Activated naive CD8-positive, alpha-beta T cell treated with anti-CD3 and anti-CD28 coated beads, Interleukin-2, amount 50 U/mL, for 24 hours (primary cell): ENCODE measurements at regions not wholly inside any gene's neighbourhood (a gene's known extent, or its start where the extent isn't known, plus 50 kb on each side); places are given as distances from the start of the nearest gene placed in this dataset.
A peak's percentile ranks its signal among the peaks of the same experiment; 100 is the strongest.

Source experiments
- ATAC-seq: fragments of 150-1000 bp; cut with Tn5 transposase; one replicate; pipeline ENCODE4 v1.10.0; 2021
- DNase-seq: peaks from one replicate; pipeline ENCODE4 v3.0.0; 2021
- H3K27ac Mint-ChIP-seq: one replicate; pipeline ENCODE4 v1.8.0; 2021; ENCODE audit warnings: mild to moderate bottlenecking, mixed read lengths
- H3K27me3 Mint-ChIP-seq: one replicate; pipeline ENCODE4 v1.8.0; 2021; ENCODE audit warnings: mixed read lengths
- H3K36me3 Mint-ChIP-seq: one replicate; pipeline ENCODE4 v1.8.0; 2021; ENCODE audit warnings: low read depth, mixed read lengths
- H3K4me1 Mint-ChIP-seq: one replicate; pipeline ENCODE4 v1.8.0; 2021; ENCODE audit warnings: mixed read lengths
- H3K4me3 Mint-ChIP-seq: one replicate; pipeline ENCODE4 v1.8.0; 2021; ENCODE audit warnings: mild to moderate bottlenecking, moderate library complexity, mixed read lengths
- H3K9me3 Mint-ChIP-seq: one replicate; pipeline ENCODE4 v1.8.0; 2021; ENCODE audit warnings: mixed read lengths

GRCh38 chr5:77849308-77849900, 73.3 kb upstream of the TBCA start:
- H3K27me3 Mint-ChIP-seq, result peaks cover 18% of the 10 kb centered on the region

GRCh38 chr5:77847814-77848290, 71.7 kb upstream of the TBCA start:
- peaks cover 18% of the 10 kb centered on the region for H3K4me1 Mint-ChIP-seq
- DNase-seq, result no peak
- no peak overlapping the region for H3K4me3 Mint-ChIP-seq
- no peak for ATAC-seq
- no peaks in the 10 kb centered on the region for H3K9me3 Mint-ChIP-seq
- peaks cover 29% of the 10 kb centered on the region for H3K27me3 Mint-ChIP-seq
- H3K36me3 Mint-ChIP-seq, result no peaks in the 10 kb centered on the region
- H3K27ac Mint-ChIP-seq, result no peak overlapping the region

More at GRCh38 chr5:77849308-77849900, 73.3 kb upstream of the TBCA start:
- Mint-ChIP-seq H3K4me1 (peaks cover 22% of the 10 kb centered on the region), H3K4me3 (no peak overlapping the region), H3K36me3 (no peaks in the 10 kb centered on the region), H3K27ac (no peak overlapping the region), H3K9me3 (no peaks in the 10 kb centered on the region)
- ATAC-seq, result no peak
- no peak for DNase-seq

- no peak overlapping the region for H3K4me3 Mint-ChIP-seq
- peaks cover 10% of the 10 kb centered on the region for H3K4me1 Mint-ChIP-seq
- ATAC-seq (no peak), DNase-seq (no peak)
- H3K36me3 Mint-ChIP-seq, result no peaks in the 10 kb centered on the region
- no peak overlapping the region for H3K27ac Mint-ChIP-seq
- H3K27me3 Mint-ChIP-seq, result peaks cover 34% of the 10 kb centered on the region
- H3K9me3 Mint-ChIP-seq, result no peaks in the 10 kb centered on the region
Observed at GRCh38 chr5:77847129-77847460, 71.0 kb upstream of the TBCA start.

GRCh38 chr5:77846422-77847128, 70.4 kb upstream of the TBCA start:
- no peak overlapping the region for H3K4me3 Mint-ChIP-seq
- H3K27ac Mint-ChIP-seq, result no peak overlapping the region
- no peaks in the 10 kb centered on the region for H3K36me3 Mint-ChIP-seq
- peaks cover 40% of the 10 kb centered on the region for H3K27me3 Mint-ChIP-seq
- no peak for DNase-seq
- peaks cover 10% of the 10 kb centered on the region for H3K4me1 Mint-ChIP-seq
- H3K9me3 Mint-ChIP-seq, result no peaks in the 10 kb centered on the region
- ATAC-seq, result no peak

- ATAC-seq (no peak), DNase-seq (no peak)
- Mint-ChIP-seq H3K4me1 (peaks cover 7% of the 10 kb centered on the region), H3K27me3 (peaks cover 46% of the 10 kb centered on the region), H3K36me3 (no peaks in the 10 kb centered on the region), H3K9me3 (no peaks in the 10 kb centered on the region), H3K27ac (no peak overlapping the region), H3K4me3 (no peak overlapping the region)
Observed at GRCh38 chr5:77845324-77845646, 69.1 kb upstream of the TBCA start.

- no peak for ATAC-seq
- no peaks in the 10 kb centered on the region for H3K36me3 Mint-ChIP-seq
- H3K9me3 Mint-ChIP-seq, result no peaks in the 10 kb centered on the region
- H3K4me3 Mint-ChIP-seq, result peak overlapping the region; percentile 56
- peaks cover 7% of the 10 kb centered on the region for H3K4me1 Mint-ChIP-seq
- no peak overlapping the region for H3K27ac Mint-ChIP-seq
- H3K27me3 Mint-ChIP-seq, result peaks cover 46% of the 10 kb centered on the region
- DNase-seq, result no peak
Observed at GRCh38 chr5:77844623-77845323, 68.6 kb upstream of the TBCA start.

- Mint-ChIP-seq H3K4me3 (peak overlapping the region; percentile 56), H3K27ac (no peak overlapping the region), H3K36me3 (no peaks in the 10 kb centered on the region), H3K9me3 (no peaks in the 10 kb centered on the region), H3K27me3 (peaks cover 46% of the 10 kb centered on the region), H3K4me1 (peaks cover 7% of the 10 kb centered on the region)
- ATAC-seq (no peak), DNase-seq (no peak)
Observed at GRCh38 chr5:77844373-77844622, 68.2 kb upstream of the TBCA start.

GRCh38 chr5:77843570-77844372, 67.6 kb upstream of the TBCA start:
- Mint-ChIP-seq H3K36me3 (no peaks in the 10 kb centered on the region), H3K27ac (no peak overlapping the region), H3K27me3 (peaks cover 50% of the 10 kb centered on the region), H3K4me3 (peak overlapping the region; percentile 56), H3K9me3 (no peaks in the 10 kb centered on the region), H3K4me1 (peaks cover 7% of the 10 kb centered on the region)
- ATAC-seq (no peak), DNase-seq (no peak)

GRCh38 chr5:77842243-77842642, 66.1 kb upstream of the TBCA start:
- Mint-ChIP-seq H3K4me1 (peaks cover 7% of the 10 kb centered on the region), H3K4me3 (no peak overlapping the region), H3K27me3 (peaks cover 51% of the 10 kb centered on the region), H3K9me3 (no peaks in the 10 kb centered on the region), H3K27ac (no peak overlapping the region), H3K36me3 (no peaks in the 10 kb centered on the region)
- ATAC-seq (no peak), DNase-seq (no peak)

- Mint-ChIP-seq H3K27ac (no peak overlapping the region), H3K27me3 (peaks cover 49% of the 10 kb centered on the region), H3K4me1 (peaks cover 7% of the 10 kb centered on the region), H3K36me3 (no peaks in the 10 kb centered on the region), H3K9me3 (no peaks in the 10 kb centered on the region), H3K4me3 (no peak overlapping the region)
- no peak for DNase-seq
- ATAC-seq, result no peak
Observed at GRCh38 chr5:77841616-77842015, 65.5 kb upstream of the TBCA start.

- peaks cover 7% of the 10 kb centered on the region for H3K4me1 Mint-ChIP-seq
- ATAC-seq (no peak), DNase-seq (no peak)
- H3K4me3 Mint-ChIP-seq, result no peak overlapping the region
- H3K36me3 Mint-ChIP-seq, result no peaks in the 10 kb centered on the region
- H3K9me3 Mint-ChIP-seq, result no peaks in the 10 kb centered on the region
- H3K27me3 Mint-ChIP-seq, result peaks cover 46% of the 10 kb centered on the region
- H3K27ac Mint-ChIP-seq, result no peak overlapping the region
Observed at GRCh38 chr5:77840930-77841329, 64.8 kb upstream of the TBCA start.

- Mint-ChIP-seq H3K4me3 (no peak overlapping the region), H3K27me3 (peaks cover 37% of the 10 kb centered on the region), H3K4me1 (peaks cover 3% of the 10 kb centered on the region), H3K27ac (no peak overlapping the region), H3K36me3 (no peaks in the 10 kb centered on the region), H3K9me3 (no peaks in the 10 kb centered on the region)
- DNase-seq (no peak), ATAC-seq (no peak)
Observed at GRCh38 chr5:77839691-77840090, 63.6 kb upstream of the TBCA start.

GRCh38 chr5:77832938-77833337, 56.8 kb upstream of the TBCA start:
- H3K36me3 Mint-ChIP-seq, result no peaks in the 10 kb centered on the region
- no peak overlapping the region for H3K4me3 Mint-ChIP-seq
- DNase-seq (no peak), ATAC-seq (no peak)
- H3K27ac Mint-ChIP-seq, result no peak overlapping the region
- H3K4me1 Mint-ChIP-seq, result no peaks in the 10 kb centered on the region
- peaks cover 10% of the 10 kb centered on the region for H3K27me3 Mint-ChIP-seq
- H3K9me3 Mint-ChIP-seq, result no peaks in the 10 kb centered on the region

- DNase-seq (no peak), ATAC-seq (no peak)
- H3K36me3 Mint-ChIP-seq, result no peaks in the 10 kb centered on the region
- H3K9me3 Mint-ChIP-seq, result no peaks in the 10 kb centered on the region
- H3K4me1 Mint-ChIP-seq, result no peaks in the 10 kb centered on the region
- H3K27me3 Mint-ChIP-seq, result peaks cover 12% of the 10 kb centered on the region
- H3K4me3 Mint-ChIP-seq, result no peak overlapping the region
- H3K27ac Mint-ChIP-seq, result no peak overlapping the region
Observed at GRCh38 chr5:77832166-77832770, 56.1 kb upstream of the TBCA start.
